MCF 10A (cell line): ENCODE measurements at regions not wholly inside any gene's neighbourhood (a gene's known extent, or its start where the extent isn't known, plus 50 kb on each side); places are given as distances from the start of the nearest gene placed in this dataset.

Source experiments
- BruUV-seq: library from RNA; stranded (reverse); fragments of 400-500 nt; replicated peaks from 2 replicates; lab custom pipeline; 2021; lab: Mats Ljungman, UMichigan
- CTCF ChIA-PET: fragments of 300-600 bp; sonication (Branson Sonifier 250); formaldehyde crosslinking; extraction: SDS; loops from one replicate; lab custom pipeline; 2021; ENCODE audit warnings: antibody characterized with exemption, inconsistent platforms; lab: Yijun Ruan, JAX
- POLR2A ChIA-PET: fragments of 300-600, 350-650 bp; sonication (Branson Sonifier 250); formaldehyde crosslinking; extraction: SDS; loops from one replicate; lab custom pipeline; 2020; ENCODE audit warnings: antibody characterized with exemption, inconsistent platforms; lab: Yijun Ruan, JAX
- DNase-seq: peaks from one replicate; pipeline ENCODE4 v3.0.0-alpha.2; 2018; ENCODE audit not compliant: unreplicated experiment
- H3K27ac Mint-ChIP-seq: one replicate; pipeline ENCODE4 v1.8.0; 2022; ENCODE audit warnings: mild to moderate bottlenecking, low read depth, mixed read lengths; ENCODE audit not compliant: unreplicated experiment
- H3K27me3 Mint-ChIP-seq: one replicate; pipeline ENCODE4 v1.8.0; 2022; ENCODE audit warnings: mixed read lengths; ENCODE audit not compliant: insufficient read depth, unreplicated experiment
- H3K36me3 Mint-ChIP-seq: one replicate; pipeline ENCODE4 v1.8.0; 2022; ENCODE audit warnings: mild to moderate bottlenecking, moderate library complexity, mixed read lengths; ENCODE audit not compliant: insufficient read depth, unreplicated experiment
- H3K4me1 Mint-ChIP-seq: one replicate; pipeline ENCODE4 v1.8.0; 2022; ENCODE audit warnings: mixed read lengths; ENCODE audit not compliant: insufficient read depth, unreplicated experiment
- H3K4me3 Mint-ChIP-seq: one replicate; pipeline ENCODE4 v1.8.0; 2022; ENCODE audit warnings: mild to moderate bottlenecking, moderate library complexity, mixed read lengths; ENCODE audit not compliant: unreplicated experiment
- H3K9me3 Mint-ChIP-seq: one replicate; pipeline ENCODE4 v1.8.0; 2022; ENCODE audit warnings: mixed read lengths; ENCODE audit not compliant: unreplicated experiment
- CTCF ChIP-seq: fragments of 200-600 bp; IDR thresholded peaks from one replicate; pipeline ENCODE4 v1.8.0; 2022; ENCODE audit warnings: antibody characterized with exemption, mild to moderate bottlenecking; ENCODE audit not compliant: unreplicated experiment
- intact Hi-C: fragments of 100-400 bp; cut with micrococcal nuclease; formaldehyde crosslinking; loops from 2 replicates; pipeline ENCODE4 v1.14.1; 2022

- Mint-ChIP-seq H3K36me3 (no peaks in the 10 kb centered on the region), H3K27ac (no peak overlapping the region), H3K4me1 (peaks cover 11% of the 10 kb centered on the region), H3K4me3 (no peak overlapping the region), H3K27me3 (no peaks in the 10 kb centered on the region), H3K9me3 (no peaks in the 10 kb centered on the region)
- no TSS peak for BruUV-seq
- POLR2A ChIA-PET: interaction anchor here (0.6 kb wide), 2 partner anchors 313 to 1326 kb away, joined by 3 to 4 read pairs; no protein-coding TSS in a partner anchor
- DNase-seq: peak; percentile 63
- peak; percentile 56 for TF ChIP-seq CTCF
- CTCF ChIA-PET: interaction anchor here (0.6 to 1.9 kb wide), 30 partner anchors 8 to 1823 kb away, joined by 3 to 20 read pairs (median 4); no protein-coding TSS in a partner anchor
- intact Hi-C loops: loop anchor here (2.0 to 5.0 kb wide), 4 partner anchors 139 to 329 kb away; no protein-coding TSS in a partner anchor
Measured at GRCh38 chr3:55180936-55181535, 253.2 kb upstream of the LRTM1 start.

- POLR2A ChIA-PET: interaction anchor here (0.6 kb wide), 1 partner anchor 1327 kb away, joined by 4 read pairs; no protein-coding TSS in a partner anchor
- CTCF ChIA-PET: interaction anchor here (0.6 to 1.9 kb wide), 18 partner anchors 10 to 335 kb away, joined by 3 to 20 read pairs (median 5); no protein-coding TSS in a partner anchor
- Mint-ChIP-seq H3K36me3 (no peaks in the 10 kb centered on the region), H3K27ac (no peak overlapping the region), H3K27me3 (no peaks in the 10 kb centered on the region), H3K9me3 (no peaks in the 10 kb centered on the region), H3K4me1 (peaks cover 5% of the 10 kb centered on the region), H3K4me3 (no peak overlapping the region)
- DNase-seq: no peak
- no TSS peak for BruUV-seq
- intact Hi-C loops: loop anchor here (2.0 to 5.0 kb wide), 4 partner anchors 138 to 328 kb away; no protein-coding TSS in a partner anchor
- TF ChIP-seq CTCF: no peak
Measured at GRCh38 chr3:55180161-55180560, 252.3 kb upstream of the LRTM1 start.

- Mint-ChIP-seq H3K4me1 (peaks cover 5% of the 10 kb centered on the region), H3K36me3 (no peaks in the 10 kb centered on the region), H3K27me3 (no peaks in the 10 kb centered on the region), H3K9me3 (no peaks in the 10 kb centered on the region), H3K4me3 (no peak overlapping the region), H3K27ac (no peak overlapping the region)
- CTCF ChIA-PET: interaction anchor here (0.8 to 1.1 kb wide), 3 partner anchors 9 to 307 kb away, joined by 3 to 5 read pairs (median 3); no protein-coding TSS in a partner anchor
- BruUV-seq: no TSS peak
- POLR2A ChIA-PET: no interaction called here
- intact Hi-C loops: no loop called here
- no peak for DNase-seq
- TF ChIP-seq CTCF: no peak
Measured at GRCh38 chr3:55178336-55178735, 250.5 kb upstream of the LRTM1 start.

GRCh38 chr3:55177749-55178148, 249.9 kb upstream of the LRTM1 start:
- POLR2A ChIA-PET: interaction anchor here (0.7 to 0.9 kb wide), 2 partner anchors 286 to 746 kb away, joined by 3 read pairs; no protein-coding TSS in a partner anchor
- DNase-seq: no peak
- no peak overlapping the region for H3K27ac Mint-ChIP-seq
- no peaks in the 10 kb centered on the region for H3K36me3 Mint-ChIP-seq
- BruUV-seq: no TSS peak
- CTCF ChIA-PET: interaction anchor here (0.6 to 1.1 kb wide), 6 partner anchors 9 to 722 kb away, joined by 3 to 6 read pairs (median 3); no protein-coding TSS in a partner anchor
- H3K4me1 Mint-ChIP-seq: peaks cover 5% of the 10 kb centered on the region
- H3K9me3 Mint-ChIP-seq: no peaks in the 10 kb centered on the region
- intact Hi-C loops: no loop called here
- H3K4me3 Mint-ChIP-seq: no peak overlapping the region
- no peaks in the 10 kb centered on the region for H3K27me3 Mint-ChIP-seq
- no peak for TF ChIP-seq CTCF
